HG02623 (cell line): ENCODE measurements at regions not wholly inside any gene's neighbourhood (a gene's known extent, or its start where the extent isn't known, plus 50 kb on each side); places are given as distances from the start of the nearest gene placed in this dataset.
"Not testable (repeated sequence)": the region's sequence is repeated elsewhere in the genome, so short reads cannot be mapped to it uniquely, and the experiment has no call there.

Experiments
- ATAC-seq: cut with Tn5 transposase; IDR thresholded peaks from one replicate; pipeline ENCODE4 v1.9.1; 2021; ENCODE audit warnings: moderate library complexity; ENCODE audit not compliant: unreplicated experiment

GRCh38 chrX:36642052-36642451, 366.1 kb upstream of the FAM47C start:
- ATAC-seq, result no peak

- no peak for ATAC-seq
Observed at GRCh38 chrX:36650622-36651021, 357.5 kb upstream of the FAM47C start.

GRCh38 chrX:36683507-36683906, 324.7 kb upstream of the FAM47C start:
- ATAC-seq, result no peak

- no peak for ATAC-seq
Observed at GRCh38 chrX:36684053-36684452, 324.1 kb upstream of the FAM47C start.

- ATAC-seq, result no peak
Observed at GRCh38 chrX:36721990-36722389, 286.2 kb upstream of the FAM47C start.

GRCh38 chrX:36753602-36754001, 254.6 kb upstream of the FAM47C start:
- ATAC-seq, result no peak

GRCh38 chrX:36787752-36788151, 220.4 kb upstream of the FAM47C start:
- no peak for ATAC-seq

- ATAC-seq, result no peak
Observed at GRCh38 chrX:36803151-36803550, 205.0 kb upstream of the FAM47C start.

- no peak for ATAC-seq
Observed at GRCh38 chrX:36804066-36804465, 204.1 kb upstream of the FAM47C start.

GRCh38 chrX:36844857-36845256, 163.3 kb upstream of the FAM47C start:
- no peak for ATAC-seq

- ATAC-seq, result no peak
Observed at GRCh38 chrX:36847496-36847895, 160.7 kb upstream of the FAM47C start.

- ATAC-seq, result no peak
Observed at GRCh38 chrX:36849407-36849806, 158.8 kb upstream of the FAM47C start.

GRCh38 chrX:36856849-36857248, 151.3 kb upstream of the FAM47C start:
- no peak for ATAC-seq

GRCh38 chrX:36859231-36859630, 148.9 kb upstream of the FAM47C start:
- ATAC-seq, result no peak

- ATAC-seq, result no peak
Observed at GRCh38 chrX:36861601-36862000, 146.6 kb upstream of the FAM47C start.

- ATAC-seq, result no peak
Observed at GRCh38 chrX:36867143-36867542, 141.0 kb upstream of the FAM47C start.

GRCh38 chrX:36868592-36868991, 139.6 kb upstream of the FAM47C start:
- ATAC-seq, result no peak

- no peak for ATAC-seq
Observed at GRCh38 chrX:36869457-36869856, 138.7 kb upstream of the FAM47C start.

GRCh38 chrX:36897690-36898089, 110.5 kb upstream of the FAM47C start:
- ATAC-seq, result no peak

GRCh38 chrX:36898301-36898700, 109.9 kb upstream of the FAM47C start:
- ATAC-seq, result no peak

- ATAC-seq, result not testable (repeated sequence)
Observed at GRCh38 chrX:36904561-36904960, 103.6 kb upstream of the FAM47C start.

- peak; percentile 55 for ATAC-seq
Observed at GRCh38 chrX:36908801-36909675, 99.1 kb upstream of the FAM47C start.

- ATAC-seq, result no peak
Observed at GRCh38 chrX:36909676-36910030, 98.5 kb upstream of the FAM47C start.
